Parathyroid adenoma (tissue), 2 donors: ENCODE measurements at regions not wholly inside any gene's neighbourhood (a gene's known extent, or its start where the extent isn't known, plus 50 kb on each side); places are given as distances from the start of the nearest gene placed in this dataset.

Experiments
- H2AFZ ChIP-seq: fragments of 300-600 bp; sonication (generic); one replicate; pipeline ENCODE4 v1.7.0; 2017; ENCODE audit warnings: antibody characterized with exemption, mild to moderate bottlenecking
- H3K27ac ChIP-seq: fragments of 300-600 bp; sonication (generic); one replicate; pipeline ENCODE4 v1.7.0; 2017
- H3K27me3 ChIP-seq: fragments of 300-600 bp; sonication (generic); one replicate; pipeline ENCODE4 v1.7.0; 2017; ENCODE audit warnings: low read length; ENCODE audit not compliant: control insufficient read depth, insufficient read depth
- H3K36me3 ChIP-seq: fragments of 300-600 bp; sonication (generic); one replicate; pipeline ENCODE4 v1.7.0; 2017; ENCODE audit warnings: low read length; ENCODE audit not compliant: control insufficient read depth, insufficient read depth
- H3K4me1 ChIP-seq: fragments of 300-600 bp; sonication (generic); one replicate; pipeline ENCODE4 v1.7.0; 2017; ENCODE audit warnings: control low read depth
- H3K4me2 ChIP-seq: fragments of 300-600 bp; sonication (generic); one replicate; pipeline ENCODE4 v1.7.0; 2017; ENCODE audit warnings: low read length
- H3K4me3 ChIP-seq: fragments of 300-600 bp; sonication (generic); one replicate; pipeline ENCODE4 v1.7.0; 2017; ENCODE audit warnings: low read depth, low read length
- H3K79me2 ChIP-seq: fragments of 300-600 bp; sonication (generic); one replicate; pipeline ENCODE4 v1.7.0; 2017; ENCODE audit warnings: control low read depth
- H3K9ac ChIP-seq: fragments of 300-600 bp; sonication (generic); one replicate; pipeline ENCODE4 v1.7.0; 2017; ENCODE audit warnings: mild to moderate bottlenecking
- H3K9me3 ChIP-seq: fragments of 300-600 bp; sonication (generic); one replicate; pipeline ENCODE4 v1.7.0; 2017; ENCODE audit warnings: low read length; ENCODE audit not compliant: control insufficient read depth
- TF ChIP-seq, protein P1 (sequence below): fragments of 300-600 bp; sonication (generic); IDR thresholded peaks from one replicate; pipeline ENCODE4 v1.7.0; 2017; ENCODE audit warnings: antibody characterized with exemption, mild to moderate bottlenecking
- donor health status: primary hyperparathyroidism.

DNA sequence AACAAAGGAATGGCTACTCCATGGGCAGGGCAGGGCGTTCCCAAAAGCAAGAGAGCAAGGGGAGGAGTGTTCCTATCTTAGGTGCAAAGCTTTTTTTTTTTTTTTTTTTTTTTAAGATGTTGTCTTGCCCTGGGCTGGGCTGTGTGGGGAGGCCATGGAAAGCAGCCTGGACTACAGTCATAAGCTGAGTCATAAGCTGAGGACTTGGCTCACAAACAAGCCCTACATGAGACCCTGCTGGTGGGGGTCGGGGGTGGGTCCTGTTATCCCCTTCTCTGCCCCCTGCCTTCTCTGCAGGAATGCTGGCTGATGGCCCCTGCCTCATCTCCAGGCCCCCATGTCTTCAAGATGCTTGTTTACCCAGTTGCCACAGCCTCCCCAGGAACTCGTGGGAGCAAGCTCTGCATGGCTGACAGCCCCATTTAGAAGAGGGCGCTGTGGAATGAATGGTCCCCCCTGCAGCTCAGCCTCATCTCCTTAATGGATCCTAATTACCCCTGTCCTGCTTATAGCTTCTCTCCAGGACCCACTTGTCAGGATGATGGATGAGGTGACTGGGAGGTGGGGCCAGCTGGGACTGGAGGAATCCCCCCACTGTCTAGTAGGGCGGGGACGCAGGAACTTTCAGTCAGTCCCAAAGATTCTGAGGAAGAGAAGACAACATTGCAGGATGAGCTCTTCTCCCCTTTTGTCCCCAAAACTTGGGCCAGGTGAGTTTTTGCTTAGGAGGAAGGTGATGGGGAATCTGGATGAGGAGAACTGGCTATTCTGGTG, 340.8 kb upstream of the PODXL start:
- Histone ChIP-seq H3K27me3 (no peaks in the 10 kb centered on the region), H3K36me3 (no peaks in the 10 kb centered on the region), H3K9me3 (no peaks in the 10 kb centered on the region), H3K4me3 (no peak overlapping the region), H3K4me1 (no peaks in the 10 kb centered on the region), H3K4me2 (no peak overlapping the region), H3K9ac (no peak overlapping the region), H3K27ac (no peak overlapping the region), H3K79me2 (no peaks in the 10 kb centered on the region), H2AFZ (no peak overlapping the region)
- TF ChIP-seq, protein P1, sequence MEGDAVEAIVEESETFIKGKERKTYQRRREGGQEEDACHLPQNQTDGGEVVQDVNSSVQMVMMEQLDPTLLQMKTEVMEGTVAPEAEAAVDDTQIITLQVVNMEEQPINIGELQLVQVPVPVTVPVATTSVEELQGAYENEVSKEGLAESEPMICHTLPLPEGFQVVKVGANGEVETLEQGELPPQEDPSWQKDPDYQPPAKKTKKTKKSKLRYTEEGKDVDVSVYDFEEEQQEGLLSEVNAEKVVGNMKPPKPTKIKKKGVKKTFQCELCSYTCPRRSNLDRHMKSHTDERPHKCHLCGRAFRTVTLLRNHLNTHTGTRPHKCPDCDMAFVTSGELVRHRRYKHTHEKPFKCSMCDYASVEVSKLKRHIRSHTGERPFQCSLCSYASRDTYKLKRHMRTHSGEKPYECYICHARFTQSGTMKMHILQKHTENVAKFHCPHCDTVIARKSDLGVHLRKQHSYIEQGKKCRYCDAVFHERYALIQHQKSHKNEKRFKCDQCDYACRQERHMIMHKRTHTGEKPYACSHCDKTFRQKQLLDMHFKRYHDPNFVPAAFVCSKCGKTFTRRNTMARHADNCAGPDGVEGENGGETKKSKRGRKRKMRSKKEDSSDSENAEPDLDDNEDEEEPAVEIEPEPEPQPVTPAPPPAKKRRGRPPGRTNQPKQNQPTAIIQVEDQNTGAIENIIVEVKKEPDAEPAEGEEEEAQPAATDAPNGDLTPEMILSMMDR: no peak

DNA sequence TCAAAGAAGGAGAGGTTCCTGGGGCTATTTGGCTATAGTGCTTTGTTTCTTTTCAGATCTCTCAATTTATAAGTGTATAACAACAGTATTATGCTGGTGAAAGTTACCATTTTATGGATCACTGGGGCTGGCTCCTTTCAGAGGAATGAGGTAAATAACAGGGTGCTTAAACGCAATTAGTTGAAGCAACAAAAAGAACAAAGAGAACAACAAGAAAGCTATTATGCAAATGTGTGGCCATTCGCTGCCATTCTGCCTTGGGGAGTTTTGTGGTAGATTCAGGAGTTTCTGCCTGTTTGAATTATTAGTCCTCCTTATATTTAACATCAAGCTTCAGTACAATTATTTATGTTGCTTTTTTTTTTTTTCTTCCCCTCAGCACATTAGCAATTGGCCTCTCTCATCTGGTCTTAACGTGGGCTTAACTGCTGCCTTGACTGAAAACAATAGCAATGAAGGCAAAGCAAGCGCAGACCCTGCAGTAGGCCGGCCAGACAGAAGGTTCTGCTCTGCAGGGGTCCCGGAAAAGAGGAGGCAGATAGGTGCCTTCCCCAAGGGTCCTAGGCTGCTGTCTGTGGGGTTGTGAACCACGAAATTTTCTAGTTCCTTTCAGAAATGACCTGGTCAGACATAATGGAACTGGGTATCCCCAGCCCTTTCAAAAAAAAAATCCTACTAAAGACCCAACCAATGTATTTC, 339.9 kb upstream of the PODXL start:
- no peak overlapping the region for H3K27ac ChIP-seq

DNA sequence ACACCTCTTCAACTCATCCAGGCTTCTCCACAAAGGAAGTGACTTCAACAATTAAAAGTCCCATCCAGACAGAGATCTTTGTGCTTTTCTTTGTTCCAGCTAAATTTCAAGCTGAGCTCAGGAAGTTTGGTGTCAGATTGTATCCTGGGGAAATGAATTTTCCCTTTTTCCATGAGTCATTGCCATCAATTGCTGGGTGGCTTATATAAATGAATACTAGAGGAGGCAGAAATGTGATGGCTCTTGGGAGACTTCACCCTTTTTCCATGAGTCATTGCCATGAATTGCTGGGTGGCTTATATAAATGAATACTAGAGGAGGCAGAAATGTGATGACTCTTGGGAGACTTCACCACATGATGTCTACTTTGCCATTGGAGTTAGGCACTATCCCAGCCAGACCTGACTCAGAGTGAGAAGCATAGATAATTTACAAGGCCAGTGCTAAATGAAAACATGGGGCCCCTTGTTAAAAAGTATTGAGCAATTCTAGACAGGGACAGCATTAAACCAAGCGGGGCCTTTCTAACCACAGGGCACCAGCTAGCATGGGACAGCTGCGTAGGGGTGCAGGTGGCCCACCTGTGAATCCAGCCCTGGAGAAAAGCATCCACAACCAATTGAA, 339.2 kb upstream of the PODXL start:
- TF ChIP-seq, protein P1: no peak
- H3K27me3 ChIP-seq: no peaks in the 10 kb centered on the region
- no peak overlapping the region for H3K4me3 ChIP-seq
- no peaks in the 10 kb centered on the region for H3K9me3 ChIP-seq
- no peak overlapping the region for H3K9ac ChIP-seq
- no peak overlapping the region for H3K4me2 ChIP-seq
- H3K27ac ChIP-seq: no peak overlapping the region
- H3K79me2 ChIP-seq: no peaks in the 10 kb centered on the region
- no peak overlapping the region for H2AFZ ChIP-seq
- H3K36me3 ChIP-seq: no peaks in the 10 kb centered on the region
- no peaks in the 10 kb centered on the region for H3K4me1 ChIP-seq

More for the DNA sequence above, 339.9 kb upstream of the PODXL start:
- Histone ChIP-seq H3K9ac (no peak overlapping the region), H3K27me3 (no peaks in the 10 kb centered on the region), H3K4me1 (no peaks in the 10 kb centered on the region), H2AFZ (no peak overlapping the region), H3K36me3 (no peaks in the 10 kb centered on the region), H3K4me2 (no peak overlapping the region), H3K4me3 (no peak overlapping the region), H3K79me2 (no peaks in the 10 kb centered on the region), H3K9me3 (no peaks in the 10 kb centered on the region)
- TF ChIP-seq, protein P1: no peak

DNA sequence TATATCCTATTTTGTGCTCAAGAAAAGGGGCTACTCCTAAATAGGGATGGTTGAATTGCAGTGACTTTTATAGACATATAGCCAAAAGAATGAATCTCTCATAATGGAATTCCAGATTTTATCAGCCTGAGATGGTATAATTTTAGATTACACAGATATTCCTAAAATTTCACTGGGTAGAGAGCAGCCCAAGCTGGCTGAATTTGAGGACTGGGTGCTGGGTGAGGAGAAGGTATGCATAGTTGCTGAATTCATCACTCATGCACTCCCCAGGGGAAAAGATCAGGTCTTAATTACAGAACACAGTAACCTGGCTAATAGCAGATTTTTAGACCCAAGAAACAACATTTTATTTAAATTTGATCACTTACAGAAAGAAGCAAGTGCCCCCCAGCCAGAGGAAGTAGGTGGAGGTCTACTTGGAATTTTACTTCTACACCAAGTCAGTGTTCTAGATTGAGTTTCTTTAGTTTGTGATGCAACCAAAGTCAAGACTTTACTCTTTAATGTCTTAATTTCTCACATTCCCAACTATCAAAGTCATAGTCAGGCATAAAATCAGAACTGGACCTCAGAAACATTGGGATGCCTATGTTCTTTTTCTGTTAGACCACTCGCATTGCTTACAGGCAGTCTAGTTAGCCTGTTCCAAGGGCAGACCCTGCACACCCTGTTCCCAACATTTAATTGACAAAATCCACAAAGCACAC, 337.4 kb upstream of the PODXL start:
- no peak overlapping the region for H3K9ac ChIP-seq
- no peaks in the 10 kb centered on the region for H3K79me2 ChIP-seq
- TF ChIP-seq, protein P1: no peak
- H3K27ac ChIP-seq: no peak overlapping the region
- H2AFZ ChIP-seq: no peak overlapping the region
- H3K9me3 ChIP-seq: no peaks in the 10 kb centered on the region
- no peaks in the 10 kb centered on the region for H3K4me1 ChIP-seq
- no peaks in the 10 kb centered on the region for H3K27me3 ChIP-seq
- H3K36me3 ChIP-seq: no peaks in the 10 kb centered on the region
- no peak overlapping the region for H3K4me3 ChIP-seq
- no peak overlapping the region for H3K4me2 ChIP-seq
